BE2C (cell line): ENCODE measurements at regions not wholly inside any gene's neighbourhood (a gene's known extent, or its start where the extent isn't known, plus 50 kb on each side); places are given as distances from the start of the nearest gene placed in this dataset.

ENCODE experiments used
- DNase-seq: peaks from one replicate; pipeline ENCODE4 v3.0.0-alpha.2; 2020
- H3K27me3 ChIP-seq: fragments of 250-450 bp; sonication (Bioruptor Pico); 2 replicates; pipeline ENCODE4 v1.5.1; 2020; ENCODE audit warnings: mild to moderate bottlenecking
- H3K36me3 ChIP-seq: fragments of 250-450 bp; sonication (Bioruptor Pico); 2 replicates; pipeline ENCODE4 v1.5.1; 2020; ENCODE audit warnings: mild to moderate bottlenecking
- H3K4me1 ChIP-seq: fragments of 250-450 bp; sonication (Bioruptor Pico); 2 replicates; pipeline ENCODE4 v1.5.1; 2020
- H3K4me3 ChIP-seq: 2 replicates; pipeline ENCODE4 v1.5.1; 2011; ENCODE audit warnings: low read depth, low read length
- H3K9me3 ChIP-seq: fragments of 250-450 bp; sonication (Bioruptor Pico); 2 replicates; pipeline ENCODE4 v1.5.1; 2020
- TF ChIP-seq, protein P1 (sequence below): IDR thresholded peaks from 2 replicates; pipeline ENCODE4 v1.5.1; 2012; ENCODE audit warnings: mild to moderate bottlenecking, low read depth, low read length

DNA sequence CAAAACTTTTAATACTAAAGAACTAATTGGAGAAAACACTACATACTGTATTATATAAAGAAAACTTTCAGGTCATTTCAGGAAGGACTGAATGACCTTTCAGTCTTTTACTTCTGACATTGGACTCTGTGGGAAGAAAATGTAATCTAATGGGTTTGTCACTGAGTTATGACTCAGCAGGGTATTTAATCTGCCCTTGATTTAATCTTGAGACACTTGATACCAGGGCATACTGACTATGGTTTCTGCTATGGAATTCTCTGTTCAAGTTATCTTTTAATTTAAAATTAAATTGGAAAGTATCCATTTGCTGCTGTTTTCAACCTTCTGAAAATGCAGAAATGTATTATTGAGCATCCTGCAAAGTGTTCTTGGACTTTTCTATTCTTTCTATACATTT is 354.2 kb upstream of the GALNT5 start:
- H3K36me3 ChIP-seq, result no peaks in the 10 kb centered on the region
- H3K27me3 ChIP-seq, result no peaks in the 10 kb centered on the region
- TF ChIP-seq, protein P1, sequence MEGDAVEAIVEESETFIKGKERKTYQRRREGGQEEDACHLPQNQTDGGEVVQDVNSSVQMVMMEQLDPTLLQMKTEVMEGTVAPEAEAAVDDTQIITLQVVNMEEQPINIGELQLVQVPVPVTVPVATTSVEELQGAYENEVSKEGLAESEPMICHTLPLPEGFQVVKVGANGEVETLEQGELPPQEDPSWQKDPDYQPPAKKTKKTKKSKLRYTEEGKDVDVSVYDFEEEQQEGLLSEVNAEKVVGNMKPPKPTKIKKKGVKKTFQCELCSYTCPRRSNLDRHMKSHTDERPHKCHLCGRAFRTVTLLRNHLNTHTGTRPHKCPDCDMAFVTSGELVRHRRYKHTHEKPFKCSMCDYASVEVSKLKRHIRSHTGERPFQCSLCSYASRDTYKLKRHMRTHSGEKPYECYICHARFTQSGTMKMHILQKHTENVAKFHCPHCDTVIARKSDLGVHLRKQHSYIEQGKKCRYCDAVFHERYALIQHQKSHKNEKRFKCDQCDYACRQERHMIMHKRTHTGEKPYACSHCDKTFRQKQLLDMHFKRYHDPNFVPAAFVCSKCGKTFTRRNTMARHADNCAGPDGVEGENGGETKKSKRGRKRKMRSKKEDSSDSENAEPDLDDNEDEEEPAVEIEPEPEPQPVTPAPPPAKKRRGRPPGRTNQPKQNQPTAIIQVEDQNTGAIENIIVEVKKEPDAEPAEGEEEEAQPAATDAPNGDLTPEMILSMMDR, result no peak
- H3K9me3 ChIP-seq, result no peaks in the 10 kb centered on the region
- DNase-seq, result no peak
- H3K4me3 ChIP-seq, result no peak overlapping the region
- no peaks in the 10 kb centered on the region for H3K4me1 ChIP-seq

DNA sequence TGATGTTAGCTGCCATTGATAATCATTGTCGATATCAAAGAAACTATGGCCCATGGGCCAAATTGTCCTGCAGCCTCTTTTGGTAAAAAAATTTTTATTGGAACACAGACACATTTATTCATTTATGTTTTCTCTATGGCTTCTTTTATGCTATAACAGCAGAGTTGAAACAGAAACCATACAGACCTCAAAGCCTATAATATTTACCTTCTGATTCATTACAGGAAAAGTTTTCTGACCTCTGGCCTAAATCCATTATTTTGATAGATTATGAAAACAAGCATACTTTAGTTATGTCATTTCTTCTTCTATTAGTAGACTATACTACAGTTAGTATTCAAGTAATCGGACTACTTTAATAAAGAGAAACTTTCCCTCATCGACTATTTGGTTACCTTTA is 349.7 kb upstream of the GALNT5 start:
- no peak for DNase-seq
- TF ChIP-seq, protein P1, result no peak
- Histone ChIP-seq H3K4me1 (no peaks in the 10 kb centered on the region), H3K4me3 (no peak overlapping the region), H3K27me3 (no peaks in the 10 kb centered on the region), H3K36me3 (no peaks in the 10 kb centered on the region), H3K9me3 (no peaks in the 10 kb centered on the region)

DNA sequence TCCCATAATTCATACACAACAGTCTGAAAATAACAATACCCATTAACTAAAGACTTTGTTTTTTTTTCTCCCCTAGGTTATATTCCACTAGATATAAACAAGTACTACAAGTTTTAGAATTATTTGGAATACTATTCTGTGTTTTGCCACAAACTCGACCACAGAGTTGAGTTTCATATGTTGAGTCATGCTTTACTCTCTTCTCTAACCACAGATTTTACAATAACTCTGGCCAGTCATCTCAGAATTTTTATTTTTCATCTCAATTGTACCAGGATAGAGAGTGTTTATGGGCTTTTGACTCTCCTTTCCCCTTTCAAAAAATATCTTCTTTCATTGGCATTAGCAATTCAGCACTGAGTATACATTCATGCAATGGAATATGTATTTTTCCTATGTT is 348.7 kb upstream of the GALNT5 start:
- Histone ChIP-seq H3K4me1 (no peaks in the 10 kb centered on the region), H3K27me3 (no peaks in the 10 kb centered on the region), H3K4me3 (no peak overlapping the region), H3K9me3 (no peaks in the 10 kb centered on the region), H3K36me3 (no peaks in the 10 kb centered on the region)
- DNase-seq, result no peak
- TF ChIP-seq, protein P1, result no peak

DNA sequence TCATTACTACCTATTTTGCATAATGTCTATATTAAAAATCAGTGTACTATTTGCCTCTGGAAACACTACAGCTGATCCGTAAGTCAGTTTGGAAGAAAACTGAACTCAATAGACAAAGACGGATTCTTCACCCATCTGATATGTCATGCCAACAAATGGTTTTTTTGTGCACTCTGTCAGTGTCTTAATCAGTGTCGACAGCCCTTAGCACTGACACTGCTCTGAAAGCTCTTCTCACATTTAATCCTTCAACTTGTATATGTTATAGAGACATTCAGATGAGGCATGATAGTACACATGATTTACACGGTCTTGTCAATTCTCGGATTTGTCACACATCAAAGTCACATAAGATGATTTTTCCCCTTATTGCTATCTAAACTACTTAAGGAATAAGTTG is 347.5 kb upstream of the GALNT5 start:
- H3K4me1 ChIP-seq, result no peaks in the 10 kb centered on the region
- H3K9me3 ChIP-seq, result no peaks in the 10 kb centered on the region
- TF ChIP-seq, protein P1, result no peak
- DNase-seq, result no peak
- no peaks in the 10 kb centered on the region for H3K27me3 ChIP-seq
- H3K4me3 ChIP-seq, result no peak overlapping the region
- H3K36me3 ChIP-seq, result no peaks in the 10 kb centered on the region

DNA sequence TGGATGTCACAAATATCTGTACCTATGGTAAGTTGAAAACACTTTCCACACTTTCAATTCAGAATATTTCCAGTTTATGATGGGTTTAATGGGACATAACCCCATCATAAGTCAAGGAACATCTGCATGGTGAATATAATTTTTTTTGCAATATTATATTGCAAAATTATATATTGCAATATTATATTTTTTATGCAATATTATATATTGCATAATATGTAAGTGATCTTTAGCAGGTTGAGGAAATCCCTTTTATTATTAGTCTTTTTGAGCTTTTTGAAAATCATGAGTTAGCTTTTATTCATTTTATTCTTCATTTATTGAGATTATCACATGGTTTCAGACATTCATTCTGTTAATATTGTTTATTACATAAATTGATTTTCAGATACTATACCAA is 342.2 kb upstream of the GALNT5 start:
- Histone ChIP-seq H3K36me3 (no peaks in the 10 kb centered on the region), H3K27me3 (no peaks in the 10 kb centered on the region), H3K4me1 (no peaks in the 10 kb centered on the region), H3K9me3 (no peaks in the 10 kb centered on the region), H3K4me3 (no peak overlapping the region)
- no peak for DNase-seq
- TF ChIP-seq, protein P1, result no peak

DNA sequence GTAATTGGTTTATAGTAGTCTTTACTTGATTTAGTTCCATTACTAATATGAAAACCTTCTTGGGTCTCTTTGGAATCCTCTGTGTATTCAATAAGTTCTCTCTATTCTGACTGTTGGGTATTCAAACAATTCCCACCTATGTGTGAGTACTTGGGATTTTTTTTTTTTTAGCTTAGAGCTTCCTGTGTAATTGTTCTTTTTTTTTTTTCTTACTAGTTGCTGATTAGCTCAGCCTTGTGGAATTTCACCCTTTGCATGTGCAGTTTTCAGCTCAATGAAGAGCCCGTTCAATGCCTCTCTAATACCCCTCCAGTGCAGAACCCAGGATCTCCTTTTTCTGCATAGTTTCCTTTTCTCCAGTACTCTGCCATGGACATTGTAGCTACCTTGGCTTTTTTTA is 339.1 kb upstream of the GALNT5 start:
- H3K4me1 ChIP-seq, result no peaks in the 10 kb centered on the region
- no peaks in the 10 kb centered on the region for H3K27me3 ChIP-seq
- H3K9me3 ChIP-seq, result no peaks in the 10 kb centered on the region
- no peak for DNase-seq
- H3K4me3 ChIP-seq, result no peak overlapping the region
- TF ChIP-seq, protein P1, result no peak
- H3K36me3 ChIP-seq, result no peaks in the 10 kb centered on the region
